NCI-H510A treated with DMSO at 0.1 percent for 48 hours (cell line): ENCODE measurements at regions not wholly inside any gene's neighbourhood (a gene's known extent, or its start where the extent isn't known, plus 50 kb on each side); places are given as distances from the start of the nearest gene placed in this dataset.

ENCODE experiments used
- DNase-seq: peaks from one replicate; lab custom pipeline; 2025; lab: John Stamatoyannopoulos, UW

DNA sequence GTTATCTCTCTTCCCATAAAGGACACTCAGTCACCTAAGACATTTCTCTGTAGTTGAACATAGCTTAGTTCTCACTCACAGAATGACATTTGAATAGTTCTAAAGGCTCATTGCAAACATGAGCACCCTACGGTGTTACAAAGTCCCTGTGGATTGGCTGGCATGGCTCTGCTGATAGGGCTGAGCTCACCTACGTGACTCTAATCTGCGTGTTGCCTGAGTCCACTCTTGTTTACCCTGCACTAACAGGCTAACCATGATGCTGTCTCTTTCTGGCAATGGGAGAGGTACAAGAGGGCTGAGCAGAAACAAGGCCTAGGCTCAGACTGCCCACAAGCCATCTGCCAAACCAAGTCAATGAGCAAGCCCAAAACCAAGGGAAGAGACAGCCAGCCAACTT is 103.6 kb downstream of the PALM2AKAP2 start:
- no peak for DNase-seq

DNA sequence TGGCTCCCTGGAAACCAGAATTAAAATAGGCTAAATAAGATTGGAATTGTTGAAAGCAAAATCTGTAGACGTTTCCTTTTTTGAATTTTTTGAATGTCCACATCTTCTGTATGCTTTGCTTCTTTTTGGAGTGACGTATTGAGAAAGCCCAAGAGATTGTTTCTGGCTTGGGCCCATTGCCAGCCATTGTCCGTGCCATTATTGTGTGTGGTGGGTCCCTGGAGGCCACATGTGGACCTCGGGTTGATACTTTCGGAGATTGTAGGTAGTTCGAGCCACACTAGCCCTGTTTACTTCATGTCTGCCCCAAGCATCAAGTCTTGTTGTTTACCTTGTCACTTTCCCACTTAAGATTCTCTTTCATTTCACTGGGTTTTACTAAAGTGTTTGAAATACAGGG is 106.0 kb downstream of the PALM2AKAP2 start:
- no peak for DNase-seq

- DNase-seq, result no peak
Observed at GRCh38 chr9:109886617-109887016, 106.6 kb downstream of the PALM2AKAP2 start.

- no peak for DNase-seq
Observed at GRCh38 chr9:109887079-109887478, 107.1 kb downstream of the PALM2AKAP2 start.

GRCh38 chr9:109888695-109889094 is 108.7 kb downstream of the PALM2AKAP2 start:
- DNase-seq, result no peak

DNA sequence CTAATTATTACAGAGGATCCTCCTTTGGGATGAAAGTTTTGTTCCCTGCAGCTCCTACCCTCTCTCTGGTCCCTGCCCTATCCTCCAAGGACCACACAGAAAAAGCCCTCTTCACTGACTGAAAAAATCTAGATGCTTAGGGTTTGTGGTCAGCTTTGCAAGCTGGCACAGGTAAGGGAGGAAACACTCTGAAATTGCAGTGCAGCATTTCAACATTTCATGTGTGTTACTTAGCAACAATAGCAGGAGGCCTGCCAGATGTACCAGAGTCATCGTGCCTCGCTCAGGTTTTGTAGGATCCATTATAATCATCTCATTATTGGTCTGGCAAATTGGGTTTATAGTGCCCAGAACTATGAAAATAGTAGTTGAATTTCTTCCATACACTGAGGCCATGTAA is 109.5 kb downstream of the PALM2AKAP2 start:
- DNase-seq, result no peak

GRCh38 chr9:109893241-109893640 is 113.2 kb downstream of the PALM2AKAP2 start:
- no peak for DNase-seq

DNA sequence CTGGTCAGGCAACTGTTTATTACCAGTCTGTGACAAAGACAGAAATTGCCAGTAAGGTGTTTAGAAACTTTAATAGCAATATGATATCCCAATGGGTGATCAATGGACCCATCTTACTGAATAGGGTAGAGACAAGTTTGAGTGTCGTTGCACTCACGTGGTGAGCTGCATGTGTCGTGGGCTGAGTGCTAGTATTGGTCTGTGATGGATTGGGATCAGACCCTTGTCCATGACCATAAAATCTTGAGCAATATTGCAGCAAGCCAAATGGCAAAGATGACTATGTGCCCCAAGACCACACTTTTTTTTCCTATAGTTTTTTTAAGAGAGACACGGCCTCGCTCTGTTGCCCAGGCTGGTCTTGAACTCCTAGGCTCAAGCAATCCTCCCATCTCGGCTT is 114.5 kb downstream of the PALM2AKAP2 start:
- no peak for DNase-seq

DNA sequence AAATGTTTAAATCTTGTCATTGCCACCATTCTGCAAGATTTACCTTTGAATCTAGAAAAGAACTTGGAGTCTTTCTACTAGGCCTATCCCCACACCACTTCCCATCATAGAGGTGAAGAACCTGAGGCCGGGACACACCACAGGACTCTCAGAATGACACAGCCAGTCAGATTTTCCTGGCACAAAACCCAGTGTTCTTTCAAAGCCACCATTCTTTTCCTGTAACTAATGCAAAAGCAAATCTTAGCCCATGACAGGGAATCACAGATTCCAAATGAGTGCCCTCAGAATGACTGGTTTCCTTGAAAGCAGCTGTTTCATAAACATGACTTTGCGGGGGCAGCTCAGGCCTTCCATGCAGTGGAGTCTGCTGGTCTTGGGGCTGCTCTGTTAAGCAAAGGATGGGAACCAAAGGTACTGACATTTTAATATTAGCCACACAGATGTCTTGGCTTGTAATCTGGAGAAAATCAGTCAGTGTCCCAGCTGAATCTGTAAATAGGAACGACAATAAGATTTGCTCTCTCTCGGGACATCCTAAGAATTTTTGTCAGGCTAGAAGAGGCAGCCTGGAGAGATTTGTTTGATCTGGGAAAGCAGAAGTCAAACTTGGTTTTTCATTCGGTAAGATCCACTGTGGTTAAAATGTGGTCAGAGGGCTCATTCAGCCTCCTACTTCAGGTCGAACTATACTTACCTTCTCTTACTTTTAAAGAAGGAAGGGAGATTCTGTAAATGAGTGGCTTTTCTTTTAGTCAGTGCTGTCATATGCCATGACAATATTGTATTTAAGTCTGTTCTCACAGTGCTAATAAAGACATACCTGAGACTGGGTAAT is 115.1 kb downstream of the PALM2AKAP2 start:
- DNase-seq, result no peak

GRCh38 chr9:109901201-109901600 is 121.2 kb downstream of the PALM2AKAP2 start:
- DNase-seq, result no peak

GRCh38 chr9:109903515-109904138 is 123.6 kb downstream of the PALM2AKAP2 start:
- peak; percentile 67 for DNase-seq

GRCh38 chr9:109904666-109905065 is 124.7 kb downstream of the PALM2AKAP2 start:
- DNase-seq, result no peak

DNA sequence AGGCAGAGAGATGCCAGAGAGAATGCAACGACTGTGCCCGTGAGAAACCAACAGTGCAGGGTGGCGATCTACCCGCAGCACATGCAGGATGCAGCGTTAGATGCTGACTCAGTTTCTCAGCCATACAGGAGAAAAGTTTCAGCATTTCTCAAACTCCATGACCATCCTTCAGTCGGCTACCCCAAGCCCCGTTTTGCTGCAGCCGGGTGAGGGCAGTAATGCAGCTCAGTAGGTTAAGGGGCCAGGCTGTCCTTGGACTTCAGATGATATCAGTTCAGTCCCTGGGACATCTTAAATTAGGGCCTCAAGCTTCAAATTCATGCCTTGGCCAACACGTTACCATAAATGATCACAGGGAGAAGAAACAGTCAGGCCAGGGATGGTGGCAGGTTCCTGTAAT is 125.5 kb downstream of the PALM2AKAP2 start:
- no peak for DNase-seq

DNA sequence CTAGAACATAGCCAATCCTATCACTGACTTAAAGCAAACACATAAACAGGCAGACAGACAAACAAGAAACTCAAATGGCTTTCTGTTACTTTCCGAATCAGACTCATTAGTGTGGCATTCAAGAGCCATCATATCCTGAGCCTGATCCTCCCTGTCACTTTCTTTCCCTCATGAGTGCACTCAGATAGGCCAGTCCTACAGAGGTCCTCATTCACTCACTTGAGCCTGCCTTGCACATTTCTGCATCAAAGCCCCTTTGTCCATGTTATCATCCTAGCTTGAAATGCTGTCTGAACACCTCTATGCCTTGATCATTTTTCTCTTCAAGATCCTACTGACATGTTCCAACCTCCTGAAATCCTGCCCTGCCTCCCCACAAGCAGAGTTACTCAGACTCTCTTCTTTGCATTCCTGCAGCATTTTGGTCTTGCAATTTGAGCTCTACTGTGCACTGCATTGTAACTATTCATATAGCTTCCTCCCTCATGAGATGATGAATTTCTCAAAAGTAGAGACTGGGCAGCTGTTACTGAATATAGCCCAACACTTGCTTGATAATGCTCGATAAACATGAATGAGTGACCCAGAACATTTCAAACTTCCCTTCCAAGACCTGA is 126.9 kb downstream of the PALM2AKAP2 start:
- peak; percentile 24 for DNase-seq

- no peak for DNase-seq
Observed at GRCh38 chr9:109907400-109907799, 127.4 kb downstream of the PALM2AKAP2 start.

GRCh38 chr9:109907810-109908458 is 127.9 kb downstream of the PALM2AKAP2 start:
- DNase-seq, result no peak

- DNase-seq, result no peak
Observed at GRCh38 chr9:109908459-109909390, 128.7 kb downstream of the PALM2AKAP2 start.

GRCh38 chr9:109910671-109911518 is 130.9 kb downstream of the PALM2AKAP2 start:
- DNase-seq, result no peak

- DNase-seq, result no peak
Observed at GRCh38 chr9:109912082-109912582, 132.1 kb downstream of the PALM2AKAP2 start.

DNA sequence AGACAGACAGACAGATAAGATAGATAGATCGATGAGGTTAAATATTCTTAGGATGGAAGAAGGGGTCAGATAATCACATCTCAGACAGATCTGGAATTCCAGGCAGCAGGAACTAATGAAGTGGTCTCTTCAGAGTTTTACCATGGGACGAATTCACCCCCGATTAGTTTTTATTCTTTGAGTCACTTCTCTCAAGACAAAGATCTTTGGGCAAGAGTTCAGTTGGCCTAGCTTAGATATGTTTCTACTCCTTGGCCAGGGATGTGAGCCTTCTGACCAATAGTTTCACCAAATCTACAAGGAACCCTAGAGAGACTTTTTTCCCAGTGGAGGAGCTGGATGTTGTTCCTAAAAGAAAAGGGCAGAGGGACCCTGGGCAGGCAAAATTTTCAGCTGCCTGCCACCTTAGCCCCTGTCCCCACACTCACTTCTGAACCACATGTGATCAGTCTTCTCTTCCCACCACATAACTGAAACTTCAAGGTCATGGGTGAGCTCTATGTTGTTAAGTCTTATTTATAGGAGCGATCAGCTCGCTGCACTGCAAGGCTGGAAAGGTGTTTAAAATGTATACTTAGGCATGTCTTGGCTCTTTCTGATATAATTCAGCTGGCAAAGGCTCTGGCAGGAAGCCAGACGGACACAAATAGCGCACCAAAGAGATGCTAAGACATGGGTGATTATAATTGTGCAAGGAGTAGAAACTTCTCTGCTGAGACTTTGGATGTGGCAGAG is 132.9 kb downstream of the PALM2AKAP2 start:
- DNase-seq, result no peak
